OCI-M2 (cell line): ENCODE measurements at regions not wholly inside any gene's neighbourhood (a gene's known extent, or its start where the extent isn't known, plus 50 kb on each side); places are given as distances from the start of the nearest gene placed in this dataset.

ENCODE experiments used
- DNase-seq: peaks from one replicate; lab custom pipeline; 2025; ENCODE audit not compliant: unreplicated experiment; lab: John Stamatoyannopoulos, UW

GRCh38 chr3:30290479-30290878 is 315.9 kb upstream of the TGFBR2 start:
- DNase-seq: no peak

- DNase-seq: no peak
Measured at GRCh38 chr3:30292192-30292893, 314.1 kb upstream of the TGFBR2 start.

GRCh38 chr3:30293621-30294240 is 312.7 kb upstream of the TGFBR2 start:
- no peak for DNase-seq

- DNase-seq: no peak
Measured at GRCh38 chr3:30294241-30294667, 312.1 kb upstream of the TGFBR2 start.

- no peak for DNase-seq
Measured at GRCh38 chr3:30297112-30297511, 309.3 kb upstream of the TGFBR2 start.

- no peak for DNase-seq
Measured at GRCh38 chr3:30299674-30300385, 306.6 kb upstream of the TGFBR2 start.

- DNase-seq: no peak
Measured at GRCh38 chr3:30300809-30301208, 305.6 kb upstream of the TGFBR2 start.

- no peak for DNase-seq
Measured at GRCh38 chr3:30302027-30302426, 304.4 kb upstream of the TGFBR2 start.

GRCh38 chr3:30303770-30304169 is 302.6 kb upstream of the TGFBR2 start:
- no peak for DNase-seq

- DNase-seq: no peak
Measured at GRCh38 chr3:30305021-30305420, 301.4 kb upstream of the TGFBR2 start.

- no peak for DNase-seq
Measured at GRCh38 chr3:30306896-30307295, 299.5 kb upstream of the TGFBR2 start.

- DNase-seq: no peak
Measured at GRCh38 chr3:30307372-30307950, 298.9 kb upstream of the TGFBR2 start.

- DNase-seq: no peak
Measured at GRCh38 chr3:30308131-30308530, 298.3 kb upstream of the TGFBR2 start.

GRCh38 chr3:30309961-30310954 is 296.1 kb upstream of the TGFBR2 start:
- no peak for DNase-seq

- no peak for DNase-seq
Measured at GRCh38 chr3:30311781-30312180, 294.6 kb upstream of the TGFBR2 start.

GRCh38 chr3:30313840-30314239 is 292.6 kb upstream of the TGFBR2 start:
- no peak for DNase-seq

GRCh38 chr3:30314757-30315325 is 291.6 kb upstream of the TGFBR2 start:
- DNase-seq: no peak

- DNase-seq: no peak
Measured at GRCh38 chr3:30315447-30315846, 291.0 kb upstream of the TGFBR2 start.

GRCh38 chr3:30317561-30317960 is 288.8 kb upstream of the TGFBR2 start:
- DNase-seq: no peak

GRCh38 chr3:30318110-30318509 is 288.3 kb upstream of the TGFBR2 start:
- DNase-seq: no peak
